Skin epidermis (tissue), 12 donors: ENCODE measurements at regions not wholly inside any gene's neighbourhood (a gene's known extent, or its start where the extent isn't known, plus 50 kb on each side); places are given as distances from the start of the nearest gene placed in this dataset.
"Not testable (repeated sequence)": the region's sequence is repeated elsewhere in the genome, so short reads cannot be mapped to it uniquely, and the experiment has no call there.

Source experiments
- H3K27ac ChIP-seq, 21 experiments: fragments of 200-600 bp; sonication (generic) in 11 of 21; one replicate each; pipeline ENCODE4 v1.5.0; 2020; ENCODE audit warnings: mild to moderate bottlenecking in 3 of 21, inconsistent platforms in 2 of 21, moderate library complexity in 2 of 21
- H3K4me3 ChIP-seq, 7 experiments: fragments of 200-600 bp; sonication (generic) in 2 of 7; one replicate each; pipeline ENCODE4 v1.5.0; 2020; ENCODE audit warnings: inconsistent platforms in 2 of 7, mild to moderate bottlenecking in 2 of 7, moderate library complexity in 1 of 7

GRCh38 chr7:35853194-35853593 is 52.3 kb downstream of the SEPTIN7 start:
- H3K27ac ChIP-seq, H3K4me3 ChIP-seq: not testable (repeated sequence)

- Histone ChIP-seq H3K4me3 (no peak overlapping the region), H3K27ac (no peak overlapping the region)
These were observed 53.5 kb downstream of the SEPTIN7 start for GRCh38 chr7:35854311-35854710.

- H3K27ac ChIP-seq: no peak overlapping the region
These were observed 55.3 kb downstream of the SEPTIN7 start for GRCh38 chr7:35856175-35856574.

GRCh38 chr7:35860664-35861063 is 59.8 kb downstream of the SEPTIN7 start:
- Histone ChIP-seq H3K27ac (no peak overlapping the region), H3K4me3 (no peak overlapping the region)

More at GRCh38 chr7:35856175-35856574, 55.3 kb downstream of the SEPTIN7 start:
- H3K4me3 ChIP-seq: no peak overlapping the region

GRCh38 chr7:35865287-35865686 is 64.4 kb downstream of the SEPTIN7 start:
- H3K27ac ChIP-seq: no peak overlapping the region
- no peak overlapping the region for H3K4me3 ChIP-seq

- H3K27ac ChIP-seq: no peak overlapping the region
- no peak overlapping the region for H3K4me3 ChIP-seq
These were observed 65.3 kb downstream of the SEPTIN7 start for GRCh38 chr7:35866186-35866585.

GRCh38 chr7:35869117-35869516 is 68.3 kb downstream of the SEPTIN7 start:
- not testable (repeated sequence) for H3K4me3 ChIP-seq
- H3K27ac ChIP-seq: peak overlapping the region in 2 of 21 experiments; percentile 36 to 43

GRCh38 chr7:35869810-35870209 is 69.0 kb downstream of the SEPTIN7 start:
- Histone ChIP-seq H3K4me3 (no peak overlapping the region), H3K27ac (no peak overlapping the region)

GRCh38 chr7:35871856-35872255 is 71.0 kb downstream of the SEPTIN7 start:
- no peak overlapping the region for H3K27ac ChIP-seq
- no peak overlapping the region for H3K4me3 ChIP-seq

GRCh38 chr7:35874886-35875285 is 74.0 kb downstream of the SEPTIN7 start:
- Histone ChIP-seq H3K27ac (peak overlapping the region in 1 of 21 experiments; percentile 9), H3K4me3 (no peak overlapping the region)

GRCh38 chr7:35875292-35875691 is 74.4 kb downstream of the SEPTIN7 start:
- no peak overlapping the region for H3K4me3 ChIP-seq
- H3K27ac ChIP-seq: peak overlapping the region in 1 of 21 experiments; percentile 9

GRCh38 chr7:35878351-35878750 is 77.5 kb downstream of the SEPTIN7 start:
- H3K4me3 ChIP-seq: no peak overlapping the region
- no peak overlapping the region for H3K27ac ChIP-seq

- not testable (repeated sequence) for H3K4me3 ChIP-seq, H3K27ac ChIP-seq
These were observed 86.6 kb downstream of the SEPTIN7 start for GRCh38 chr7:35887430-35887829.

GRCh38 chr7:35889001-35889400 is 88.1 kb downstream of the SEPTIN7 start:
- Histone ChIP-seq H3K27ac (no peak overlapping the region), H3K4me3 (no peak overlapping the region)

- Histone ChIP-seq H3K27ac (no peak overlapping the region), H3K4me3 (no peak overlapping the region)
These were observed 89.0 kb downstream of the SEPTIN7 start for GRCh38 chr7:35889870-35890269.

GRCh38 chr7:35891004-35891830 is 90.4 kb downstream of the SEPTIN7 start:
- Histone ChIP-seq H3K4me3 (no peak overlapping the region), H3K27ac (no peak overlapping the region)

- H3K27ac ChIP-seq: no peak overlapping the region
These were observed 92.8 kb downstream of the SEPTIN7 start for GRCh38 chr7:35893649-35894048.

GRCh38 chr7:35894721-35895120 is 93.9 kb downstream of the SEPTIN7 start:
- Histone ChIP-seq H3K4me3 (no peak overlapping the region), H3K27ac (no peak overlapping the region)

More at GRCh38 chr7:35893649-35894048, 92.8 kb downstream of the SEPTIN7 start:
- H3K4me3 ChIP-seq: no peak overlapping the region

GRCh38 chr7:35900651-35901050 is 99.8 kb downstream of the SEPTIN7 start:
- Histone ChIP-seq H3K4me3 (no peak overlapping the region), H3K27ac (no peak overlapping the region)

- H3K27ac ChIP-seq: no peak overlapping the region
- no peak overlapping the region for H3K4me3 ChIP-seq
These were observed 104.7 kb downstream of the SEPTIN7 start for GRCh38 chr7:35905555-35905954.

- H3K4me3 ChIP-seq: no peak overlapping the region
- no peak overlapping the region for H3K27ac ChIP-seq
These were observed 105.5 kb downstream of the SEPTIN7 start for GRCh38 chr7:35906191-35906908.
